GM23338 (cell line): ENCODE measurements at regions not wholly inside any gene's neighbourhood (a gene's known extent, or its start where the extent isn't known, plus 50 kb on each side); places are given as distances from the start of the nearest gene placed in this dataset.

Experiments
- ATAC-seq: fragments of 200-7000 bp; cut with Tn5 transposase; 3 replicates; pipeline ENCODE4 v1.9.1; 2020
- DNase-seq: peaks from one replicate; pipeline ENCODE4 v3.0.0-alpha.2; 2015; ENCODE audit warnings: low spot score
- H2AFZ ChIP-seq: fragments of 200-600 bp; sonication (generic); 2 replicates; pipeline ENCODE4 v1.8.0; 2016; ENCODE audit warnings: antibody characterized with exemption, mild to moderate bottlenecking, moderate library complexity
- H3F3A ChIP-seq: fragments of 200-600 bp; sonication (generic); replicated peaks from 2 replicates; pipeline ENCODE4 v1.8.0; 2017; ENCODE audit warnings: antibody characterized with exemption, mixed run types, low read depth
- H3K27ac ChIP-seq: fragments of 200-600 bp; sonication (generic); 2 replicates; pipeline ENCODE4 v1.6.1; 2016; ENCODE audit warnings: low read depth
- H3K27me3 ChIP-seq: fragments of 200-600 bp; sonication (generic); 2 replicates; pipeline ENCODE4 v1.8.0; 2016; ENCODE audit warnings: mild to moderate bottlenecking, mixed run types, moderate library complexity; ENCODE audit not compliant: insufficient read depth
- H3K36me3 ChIP-seq: fragments of 200-600 bp; sonication (generic); 2 replicates; pipeline ENCODE4 v1.8.0; 2016; ENCODE audit warnings: mild to moderate bottlenecking; ENCODE audit not compliant: insufficient read depth
- H3K4me1 ChIP-seq: fragments of 200-600 bp; sonication (generic); 2 replicates; pipeline ENCODE4 v1.8.0; 2016; ENCODE audit warnings: mild to moderate bottlenecking, moderate library complexity; ENCODE audit not compliant: insufficient read depth
- H3K4me2 ChIP-seq: fragments of 200-600 bp; sonication (generic); 2 replicates; pipeline ENCODE4 v1.7.1; 2017; ENCODE audit warnings: mixed run types
- H3K4me3 ChIP-seq: fragments of 200-600 bp; sonication (generic); 2 replicates; pipeline ENCODE4 v1.6.1; 2016; ENCODE audit warnings: mixed run types
- H3K79me2 ChIP-seq: fragments of 200-600 bp; sonication (generic); replicated peaks from 2 replicates; pipeline ENCODE4 v1.8.0; 2017; ENCODE audit warnings: mild to moderate bottlenecking; ENCODE audit not compliant: insufficient read depth
- H3K9me2 ChIP-seq: fragments of 200-600 bp; sonication (generic); 2 replicates; pipeline ENCODE4 v1.8.0; 2017; ENCODE audit not compliant: insufficient read depth
- H4K20me1 ChIP-seq: fragments of 200-600 bp; sonication (generic); replicated peaks from 2 replicates; pipeline ENCODE4 v1.8.0; 2017; ENCODE audit warnings: mild to moderate bottlenecking; ENCODE audit not compliant: insufficient read depth
- H3K27ac Mint-ChIP-seq: 2 replicates; pipeline ENCODE4 v1.8.0; 2020; ENCODE audit warnings: inconsistent platforms, mild to moderate bottlenecking, moderate library complexity, mixed read lengths
- H3K27me3 Mint-ChIP-seq: 3 replicates; pipeline ENCODE4 v1.8.0; 2022; ENCODE audit warnings: low read depth, mild to moderate bottlenecking, moderate library complexity, mixed read lengths, inconsistent platforms; ENCODE audit not compliant: insufficient read depth, poor library complexity
- H3K36me3 Mint-ChIP-seq: 3 replicates; pipeline ENCODE4 v1.8.0; 2021; ENCODE audit warnings: low read depth, mild to moderate bottlenecking, inconsistent platforms, moderate library complexity, mixed read lengths
- H3K4me1 Mint-ChIP-seq: 3 replicates; pipeline ENCODE4 v1.8.0; 2020; ENCODE audit warnings: mild to moderate bottlenecking, inconsistent platforms, mixed read lengths
- H3K4me3 Mint-ChIP-seq: 3 replicates; pipeline ENCODE4 v1.8.0; 2021; ENCODE audit warnings: moderate library complexity, mild to moderate bottlenecking, inconsistent platforms, mixed read lengths
- H3K9me3 Mint-ChIP-seq: 3 replicates; pipeline ENCODE4 v1.8.0; 2020; ENCODE audit warnings: moderate library complexity, mild to moderate bottlenecking, inconsistent platforms, mixed read lengths
- CREB1 ChIP-seq: fragments of 250-450 bp; sonication (Bioruptor Pico); IDR thresholded peaks from 2 replicates; pipeline ENCODE4 v1.5.0; 2020; ENCODE audit warnings: low read depth, mild to moderate bottlenecking, moderate library complexity
- EZH2 ChIP-seq: fragments of 200-600 bp; sonication (generic); IDR thresholded peaks from one replicate; pipeline ENCODE4 v1.8.0; 2017; ENCODE audit warnings: antibody characterized with exemption, mild to moderate bottlenecking, low read depth; ENCODE audit not compliant: unreplicated experiment
- EZH2phosphoT487 ChIP-seq: fragments of 200-600 bp; sonication (generic); IDR thresholded peaks from one replicate; pipeline ENCODE4 v1.8.1; 2018; ENCODE audit warnings: antibody characterized with exemption; ENCODE audit not compliant: unreplicated experiment
- JUNB ChIP-seq: IDR thresholded peaks from one replicate; pipeline ENCODE4 v1.6.1; 2016; ENCODE audit warnings: antibody characterized with exemption; ENCODE audit not compliant: unreplicated experiment
- NANOG ChIP-seq: IDR thresholded peaks from 2 replicates; pipeline ENCODE4 v1.6.1; 2016; ENCODE audit warnings: antibody characterized with exemption, borderline replicate concordance
- POLR2AphosphoS5 ChIP-seq: IDR thresholded peaks from 2 replicates; pipeline ENCODE4 v1.6.1; 2016; ENCODE audit warnings: antibody characterized with exemption, low read depth
- STAT1 ChIP-seq: IDR thresholded peaks from one replicate; pipeline ENCODE4 v1.6.1; 2016; ENCODE audit warnings: antibody characterized with exemption; ENCODE audit not compliant: unreplicated experiment
- ZNF114 ChIP-seq: fragments of 250-450 bp; sonication (Bioruptor Pico); IDR thresholded peaks from 2 replicates; pipeline ENCODE4 v1.5.0; 2020; ENCODE audit warnings: mild to moderate bottlenecking, moderate library complexity
- ZNF331 ChIP-seq: fragments of 250-450 bp; sonication (Bioruptor Pico); IDR thresholded peaks from 2 replicates; pipeline ENCODE4 v1.5.0; 2020; ENCODE audit warnings: low read depth, mild to moderate bottlenecking, moderate library complexity
- TF ChIP-seq, protein P1 (sequence below): IDR thresholded peaks from 2 replicates; pipeline ENCODE4 v1.6.1; 2016; ENCODE audit warnings: antibody characterized with exemption
- TF ChIP-seq, protein P2 (sequence below): fragments of 250-450 bp; sonication (Bioruptor Pico); IDR thresholded peaks from 2 replicates; pipeline ENCODE4 v1.5.0; 2020; ENCODE audit warnings: mild to moderate bottlenecking, moderate library complexity
- TF ChIP-seq, protein P3 (sequence below), 2 experiments: fragments of 200-600 bp in 1 of 2; sonication (generic) in 1 of 2; conservative IDR thresholded peaks; 2 replicates each; pipeline versions ENCODE4 v1.5.1 to v1.6.1; 2016 to 2017; ENCODE audit warnings: antibody characterized with exemption in 2 of 2, low read depth in 2 of 2, mild to moderate bottlenecking in 2 of 2, moderate library complexity in 1 of 2
- TF ChIP-seq, protein P4 (sequence below): IDR thresholded peaks from one replicate; pipeline ENCODE4 v1.6.1; 2018; ENCODE audit warnings: antibody characterized with exemption; ENCODE audit not compliant: unreplicated experiment

DNA sequence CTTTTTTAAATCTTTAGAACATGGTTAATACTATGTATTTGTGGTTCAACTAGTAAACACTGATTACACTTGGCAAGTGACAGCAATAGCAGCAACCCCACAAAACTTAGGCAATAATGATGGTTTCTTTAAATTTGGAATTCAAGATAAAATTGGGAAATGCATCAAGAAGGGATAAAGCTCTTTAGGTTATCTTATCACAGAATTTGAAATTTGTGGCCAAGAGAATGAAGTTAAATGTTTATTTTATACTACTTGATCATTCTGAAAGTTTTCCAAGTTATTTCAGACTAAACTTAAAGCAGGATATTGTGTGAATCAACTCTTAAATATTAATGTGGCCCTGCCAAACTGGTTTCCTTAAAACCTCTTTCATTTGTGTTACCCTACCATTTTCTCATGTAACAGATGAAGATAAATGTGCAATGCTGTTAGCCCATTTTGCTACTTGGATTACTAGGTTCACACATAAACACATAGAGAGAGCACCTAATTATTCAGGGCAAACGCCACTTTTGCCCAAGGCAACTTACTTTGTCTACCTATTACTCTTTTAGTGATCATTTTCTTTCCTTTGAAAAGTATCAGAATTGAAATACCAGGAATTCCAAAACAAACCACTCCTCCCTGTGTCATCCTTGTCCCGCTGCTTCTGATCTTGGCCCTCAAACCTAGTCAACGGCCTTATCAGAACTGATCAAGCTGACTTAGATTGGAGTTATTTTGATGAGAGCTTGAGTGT lies 186.7 kb upstream of the TENT5A start:
- Mint-ChIP-seq H3K27ac (no peak overlapping the region; the same call in 1 of the 2 replicates), H3K9me3 (no peaks in the 10 kb centered on the region), H3K4me1 (peaks cover 18% of the 10 kb centered on the region), H3K27me3 (no peaks in the 10 kb centered on the region), H3K36me3 (no peaks in the 10 kb centered on the region), H3K4me3 (no peak overlapping the region)
- Histone ChIP-seq H3K9me2 (no peaks in the 10 kb centered on the region; the same call in 1 of the 2 replicates), H3K27me3 (no peaks in the 10 kb centered on the region), H3K36me3 (no peaks in the 10 kb centered on the region), H3K4me2 (0 out of 2 replicates have a peak overlapping the region, but pooled peaks have one; percentile 18), H3K79me2 (no peaks in the 10 kb centered on the region), H3K27ac (no peak overlapping the region), H3K4me1 (peaks cover 3% of the 10 kb centered on the region), H2AFZ (0 out of 2 replicates have a peak overlapping the region, but pooled peaks have one; percentile 15), H4K20me1 (no peaks in the 10 kb centered on the region), H3K4me3 (no peak overlapping the region), H3F3A (no peaks in the 10 kb centered on the region)
- peak; percentile 6 for DNase-seq
- ATAC-seq: no peak
- TF ChIP-seq EZH2phosphoT487 (no peak), NANOG (no peak), POLR2AphosphoS5 (no peak), EZH2 (no peak), JUNB (no peak), ZNF331 (CRISPR knock-in tag) (no peak), STAT1 (no peak), CREB1 (CRISPR knock-in tag) (no peak), ZNF114 (CRISPR knock-in tag) (no peak)
- TF ChIP-seq, protein P1, sequence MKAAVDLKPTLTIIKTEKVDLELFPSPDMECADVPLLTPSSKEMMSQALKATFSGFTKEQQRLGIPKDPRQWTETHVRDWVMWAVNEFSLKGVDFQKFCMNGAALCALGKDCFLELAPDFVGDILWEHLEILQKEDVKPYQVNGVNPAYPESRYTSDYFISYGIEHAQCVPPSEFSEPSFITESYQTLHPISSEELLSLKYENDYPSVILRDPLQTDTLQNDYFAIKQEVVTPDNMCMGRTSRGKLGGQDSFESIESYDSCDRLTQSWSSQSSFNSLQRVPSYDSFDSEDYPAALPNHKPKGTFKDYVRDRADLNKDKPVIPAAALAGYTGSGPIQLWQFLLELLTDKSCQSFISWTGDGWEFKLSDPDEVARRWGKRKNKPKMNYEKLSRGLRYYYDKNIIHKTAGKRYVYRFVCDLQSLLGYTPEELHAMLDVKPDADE: no peak
- TF ChIP-seq, protein P2, sequence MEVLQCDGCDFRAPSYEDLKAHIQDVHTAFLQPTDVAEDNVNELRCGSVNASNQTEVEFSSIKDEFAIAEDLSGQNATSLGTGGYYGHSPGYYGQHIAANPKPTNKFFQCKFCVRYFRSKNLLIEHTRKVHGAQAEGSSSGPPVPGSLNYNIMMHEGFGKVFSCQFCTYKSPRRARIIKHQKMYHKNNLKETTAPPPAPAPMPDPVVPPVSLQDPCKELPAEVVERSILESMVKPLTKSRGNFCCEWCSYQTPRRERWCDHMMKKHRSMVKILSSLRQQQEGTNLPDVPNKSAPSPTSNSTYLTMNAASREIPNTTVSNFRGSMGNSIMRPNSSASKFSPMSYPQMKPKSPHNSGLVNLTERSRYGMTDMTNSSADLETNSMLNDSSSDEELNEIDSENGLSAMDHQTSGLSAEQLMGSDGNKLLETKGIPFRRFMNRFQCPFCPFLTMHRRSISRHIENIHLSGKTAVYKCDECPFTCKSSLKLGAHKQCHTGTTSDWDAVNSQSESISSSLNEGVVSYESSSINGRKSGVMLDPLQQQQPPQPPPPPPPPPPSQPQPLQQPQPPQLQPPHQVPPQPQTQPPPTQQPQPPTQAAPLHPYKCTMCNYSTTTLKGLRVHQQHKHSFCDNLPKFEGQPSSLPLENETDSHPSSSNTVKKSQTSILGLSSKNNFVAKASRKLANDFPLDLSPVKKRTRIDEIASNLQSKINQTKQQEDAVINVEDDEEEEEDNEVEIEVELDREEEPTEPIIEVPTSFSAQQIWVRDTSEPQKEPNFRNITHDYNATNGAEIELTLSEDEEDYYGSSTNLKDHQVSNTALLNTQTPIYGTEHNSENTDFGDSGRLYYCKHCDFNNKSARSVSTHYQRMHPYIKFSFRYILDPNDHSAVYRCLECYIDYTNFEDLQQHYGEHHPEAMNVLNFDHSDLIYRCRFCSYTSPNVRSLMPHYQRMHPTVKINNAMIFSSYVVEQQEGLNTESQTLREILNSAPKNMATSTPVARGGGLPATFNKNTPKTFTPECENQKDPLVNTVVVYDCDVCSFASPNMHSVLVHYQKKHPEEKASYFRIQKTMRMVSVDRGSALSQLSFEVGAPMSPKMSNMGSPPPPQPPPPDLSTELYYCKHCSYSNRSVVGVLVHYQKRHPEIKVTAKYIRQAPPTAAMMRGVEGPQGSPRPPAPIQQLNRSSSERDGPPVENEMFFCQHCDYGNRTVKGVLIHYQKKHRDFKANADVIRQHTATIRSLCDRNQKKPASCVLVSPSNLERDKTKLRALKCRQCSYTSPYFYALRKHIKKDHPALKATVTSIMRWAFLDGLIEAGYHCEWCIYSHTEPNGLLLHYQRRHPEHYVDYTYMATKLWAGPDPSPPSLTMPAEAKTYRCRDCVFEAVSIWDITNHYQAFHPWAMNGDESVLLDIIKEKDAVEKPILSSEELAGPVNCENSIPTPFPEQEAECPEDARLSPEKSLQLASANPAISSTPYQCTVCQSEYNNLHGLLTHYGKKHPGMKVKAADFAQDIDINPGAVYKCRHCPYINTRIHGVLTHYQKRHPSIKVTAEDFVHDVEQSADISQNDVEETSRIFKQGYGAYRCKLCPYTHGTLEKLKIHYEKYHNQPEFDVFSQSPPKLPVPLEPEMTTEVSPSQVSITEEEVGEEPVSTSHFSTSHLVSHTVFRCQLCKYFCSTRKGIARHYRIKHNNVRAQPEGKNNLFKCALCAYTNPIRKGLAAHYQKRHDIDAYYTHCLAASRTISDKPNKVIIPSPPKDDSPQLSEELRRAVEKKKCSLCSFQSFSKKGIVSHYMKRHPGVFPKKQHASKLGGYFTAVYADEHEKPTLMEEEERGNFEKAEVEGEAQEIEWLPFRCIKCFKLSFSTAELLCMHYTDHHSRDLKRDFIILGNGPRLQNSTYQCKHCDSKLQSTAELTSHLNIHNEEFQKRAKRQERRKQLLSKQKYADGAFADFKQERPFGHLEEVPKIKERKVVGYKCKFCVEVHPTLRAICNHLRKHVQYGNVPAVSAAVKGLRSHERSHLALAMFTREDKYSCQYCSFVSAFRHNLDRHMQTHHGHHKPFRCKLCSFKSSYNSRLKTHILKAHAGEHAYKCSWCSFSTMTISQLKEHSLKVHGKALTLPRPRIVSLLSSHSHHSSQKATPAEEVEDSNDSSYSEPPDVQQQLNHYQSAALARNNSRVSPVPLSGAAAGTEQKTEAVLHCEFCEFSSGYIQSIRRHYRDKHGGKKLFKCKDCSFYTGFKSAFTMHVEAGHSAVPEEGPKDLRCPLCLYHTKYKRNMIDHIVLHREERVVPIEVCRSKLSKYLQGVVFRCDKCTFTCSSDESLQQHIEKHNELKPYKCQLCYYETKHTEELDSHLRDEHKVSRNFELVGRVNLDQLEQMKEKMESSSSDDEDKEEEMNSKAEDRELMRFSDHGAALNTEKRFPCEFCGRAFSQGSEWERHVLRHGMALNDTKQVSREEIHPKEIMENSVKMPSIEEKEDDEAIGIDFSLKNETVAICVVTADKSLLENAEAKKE (CRISPR knock-in tag): no peak
- TF ChIP-seq, protein P3, sequence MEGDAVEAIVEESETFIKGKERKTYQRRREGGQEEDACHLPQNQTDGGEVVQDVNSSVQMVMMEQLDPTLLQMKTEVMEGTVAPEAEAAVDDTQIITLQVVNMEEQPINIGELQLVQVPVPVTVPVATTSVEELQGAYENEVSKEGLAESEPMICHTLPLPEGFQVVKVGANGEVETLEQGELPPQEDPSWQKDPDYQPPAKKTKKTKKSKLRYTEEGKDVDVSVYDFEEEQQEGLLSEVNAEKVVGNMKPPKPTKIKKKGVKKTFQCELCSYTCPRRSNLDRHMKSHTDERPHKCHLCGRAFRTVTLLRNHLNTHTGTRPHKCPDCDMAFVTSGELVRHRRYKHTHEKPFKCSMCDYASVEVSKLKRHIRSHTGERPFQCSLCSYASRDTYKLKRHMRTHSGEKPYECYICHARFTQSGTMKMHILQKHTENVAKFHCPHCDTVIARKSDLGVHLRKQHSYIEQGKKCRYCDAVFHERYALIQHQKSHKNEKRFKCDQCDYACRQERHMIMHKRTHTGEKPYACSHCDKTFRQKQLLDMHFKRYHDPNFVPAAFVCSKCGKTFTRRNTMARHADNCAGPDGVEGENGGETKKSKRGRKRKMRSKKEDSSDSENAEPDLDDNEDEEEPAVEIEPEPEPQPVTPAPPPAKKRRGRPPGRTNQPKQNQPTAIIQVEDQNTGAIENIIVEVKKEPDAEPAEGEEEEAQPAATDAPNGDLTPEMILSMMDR (conservative IDR thresholded peaks at IDR 0.05; ENCODE audit: low read depth in 2 of 2): no peak
- TF ChIP-seq, protein P4, sequence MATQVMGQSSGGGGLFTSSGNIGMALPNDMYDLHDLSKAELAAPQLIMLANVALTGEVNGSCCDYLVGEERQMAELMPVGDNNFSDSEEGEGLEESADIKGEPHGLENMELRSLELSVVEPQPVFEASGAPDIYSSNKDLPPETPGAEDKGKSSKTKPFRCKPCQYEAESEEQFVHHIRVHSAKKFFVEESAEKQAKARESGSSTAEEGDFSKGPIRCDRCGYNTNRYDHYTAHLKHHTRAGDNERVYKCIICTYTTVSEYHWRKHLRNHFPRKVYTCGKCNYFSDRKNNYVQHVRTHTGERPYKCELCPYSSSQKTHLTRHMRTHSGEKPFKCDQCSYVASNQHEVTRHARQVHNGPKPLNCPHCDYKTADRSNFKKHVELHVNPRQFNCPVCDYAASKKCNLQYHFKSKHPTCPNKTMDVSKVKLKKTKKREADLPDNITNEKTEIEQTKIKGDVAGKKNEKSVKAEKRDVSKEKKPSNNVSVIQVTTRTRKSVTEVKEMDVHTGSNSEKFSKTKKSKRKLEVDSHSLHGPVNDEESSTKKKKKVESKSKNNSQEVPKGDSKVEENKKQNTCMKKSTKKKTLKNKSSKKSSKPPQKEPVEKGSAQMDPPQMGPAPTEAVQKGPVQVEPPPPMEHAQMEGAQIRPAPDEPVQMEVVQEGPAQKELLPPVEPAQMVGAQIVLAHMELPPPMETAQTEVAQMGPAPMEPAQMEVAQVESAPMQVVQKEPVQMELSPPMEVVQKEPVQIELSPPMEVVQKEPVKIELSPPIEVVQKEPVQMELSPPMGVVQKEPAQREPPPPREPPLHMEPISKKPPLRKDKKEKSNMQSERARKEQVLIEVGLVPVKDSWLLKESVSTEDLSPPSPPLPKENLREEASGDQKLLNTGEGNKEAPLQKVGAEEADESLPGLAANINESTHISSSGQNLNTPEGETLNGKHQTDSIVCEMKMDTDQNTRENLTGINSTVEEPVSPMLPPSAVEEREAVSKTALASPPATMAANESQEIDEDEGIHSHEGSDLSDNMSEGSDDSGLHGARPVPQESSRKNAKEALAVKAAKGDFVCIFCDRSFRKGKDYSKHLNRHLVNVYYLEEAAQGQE: no peak
